Adrenal gland (tissue), 5 donors: ENCODE measurements at regions not wholly inside any gene's neighbourhood (a gene's known extent, or its start where the extent isn't known, plus 50 kb on each side); places are given as distances from the start of the nearest gene placed in this dataset.

Experiments used
- CTCF ChIP-seq, 6 experiments: fragments of 450-650 bp in 4 of 6; fragments of 200-600 bp in 2 of 6; sonication (generic) in 1 of 6; IDR thresholded peaks; 1 replicate in 5 of 6; 2 replicates in 1 of 6; pipeline versions ENCODE4 v1.5.1 to v1.8.0; 2016 to 2021; ENCODE audit warnings: antibody characterized with exemption in 6 of 6, mild to moderate bottlenecking in 2 of 6, moderate library complexity in 1 of 6
- POLR2A ChIP-seq, 2 donors: fragments of 450-650 bp; IDR thresholded peaks; one replicate each; pipeline ENCODE4 v1.6.1; 2017; ENCODE audit warnings: antibody characterized with exemption in 2 of 2, mild to moderate bottlenecking in 2 of 2, moderate library complexity in 1 of 2
- donor health status: DM: no; HTN: no; CAD: no.

GRCh38 chr2:59308108-59308507 is 1067.0 kb upstream of the FANCL start:
- TF ChIP-seq CTCF (IDR thresholded peaks at IDR 0.05) (no peak), POLR2A (IDR thresholded peaks at IDR 0.05) (no peak)
